ENCODE measurements at regions not wholly inside any gene's neighbourhood (a gene's known extent, or its start where the extent isn't known, plus 50 kb on each side); places are given as distances from the start of the nearest gene placed in this dataset.

GRCh38 chr2:16324544-16324937 is 341.1 kb downstream of the CYRIA start:
- no peak overlapping the region for H3K4me3 ChIP-seq (ENCODE audit: low read depth, low read length)
- no peak for TF ChIP-seq CTCF (IDR thresholded peaks at IDR 0.05; ENCODE audit: borderline replicate concordance, insufficient read depth, low read depth, low read length)

- no peak overlapping the region for H3K4me3 ChIP-seq (ENCODE audit: low read depth, low read length)
- no peak for TF ChIP-seq CTCF (IDR thresholded peaks at IDR 0.05; ENCODE audit: borderline replicate concordance, insufficient read depth, low read depth, low read length)
Observed at GRCh38 chr2:16323551-16324543, 341.8 kb downstream of the CYRIA start.

GRCh38 chr2:16323126-16323520 is 342.5 kb downstream of the CYRIA start:
- no peak for TF ChIP-seq CTCF (IDR thresholded peaks at IDR 0.05; ENCODE audit: borderline replicate concordance, insufficient read depth, low read depth, low read length)
- no peak overlapping the region for H3K4me3 ChIP-seq (ENCODE audit: low read depth, low read length)

- no peak for TF ChIP-seq CTCF (IDR thresholded peaks at IDR 0.05; ENCODE audit: borderline replicate concordance, insufficient read depth, low read depth, low read length)
- no peak overlapping the region for H3K4me3 ChIP-seq (ENCODE audit: low read depth, low read length)
Observed at GRCh38 chr2:16322308-16323125, 343.1 kb downstream of the CYRIA start.

- TF ChIP-seq CTCF (IDR thresholded peaks at IDR 0.05; ENCODE audit: borderline replicate concordance, insufficient read depth, low read depth, low read length): no peak
- H3K4me3 ChIP-seq (ENCODE audit: low read depth, low read length): no peak overlapping the region
Observed at GRCh38 chr2:16321872-16322271, 343.8 kb downstream of the CYRIA start.

GRCh38 chr2:16321256-16321655 is 344.4 kb downstream of the CYRIA start:
- no peak overlapping the region for H3K4me3 ChIP-seq (ENCODE audit: low read depth, low read length)
- TF ChIP-seq CTCF (IDR thresholded peaks at IDR 0.05; ENCODE audit: borderline replicate concordance, insufficient read depth, low read depth, low read length): no peak
